Testis (tissue), 2 donors: ENCODE measurements at regions not wholly inside any gene's neighbourhood (a gene's known extent, or its start where the extent isn't known, plus 50 kb on each side); places are given as distances from the start of the nearest gene placed in this dataset.

ENCODE experiments used
- DNase-seq: peaks from one replicate; pipeline ENCODE4 v3.0.0-alpha.2; 2019
- H3K27ac ChIP-seq, 2 donors: fragments of 200-600 bp; sonication (generic); one replicate each; pipeline ENCODE4 v1.5.1; 2019
- H3K27me3 ChIP-seq: fragments of 200-600 bp; sonication (generic); one replicate; pipeline ENCODE4 v1.5.1; 2019
- H3K36me3 ChIP-seq: fragments of 200-600 bp; sonication (generic); one replicate; pipeline ENCODE4 v1.5.1; 2017; ENCODE audit warnings: low read depth; ENCODE audit errors: missing control alignments
- H3K4me1 ChIP-seq: fragments of 200-600 bp; sonication (generic); one replicate; pipeline ENCODE4 v1.5.1; 2019
- H3K4me3 ChIP-seq, 2 donors: fragments of 200-600 bp; sonication (generic); one replicate each; pipeline ENCODE4 v1.5.1; 2017 to 2019
- H3K9me3 ChIP-seq: fragments of 200-600 bp; sonication (generic); one replicate; pipeline ENCODE4 v1.5.1; 2017
- POLR2A ChIP-seq: fragments of 450-650 bp; IDR thresholded peaks from one replicate; pipeline ENCODE4 v1.6.1; 2017; ENCODE audit warnings: antibody characterized with exemption, mild to moderate bottlenecking, moderate library complexity
- WGBS, 2 donors: methylation state at CpG; one replicate each; pipeline ENCODE4 v1.1.5; 2018; 5-methylcytosine and 5-hydroxymethylcytosine counted together
- intact Hi-C: fragments of 100-400 bp; cut with DNase I; formaldehyde crosslinking; loops from one replicate; pipeline ENCODE4 v1.15.1; 2023; ENCODE audit warnings: low total_unique reads
- TF ChIP-seq, protein P1 (sequence below), 3 experiments: fragments of 450-650 bp in 2 of 3; fragments of 200-600 bp in 1 of 3; sonication (generic) in 1 of 3; IDR thresholded peaks; one replicate each; pipeline ENCODE4 v1.5.1; 2016 to 2019; ENCODE audit warnings: antibody characterized with exemption in 3 of 3, mild to moderate bottlenecking in 2 of 3, moderate library complexity in 1 of 3

GRCh38 chr18:4908328-4908727 is 288.7 kb downstream of the AKAIN1 start:
- Histone ChIP-seq H3K27me3 (no peaks in the 10 kb centered on the region), H3K4me1 (no peaks in the 10 kb centered on the region), H3K27ac (no peak overlapping the region), H3K4me3 (no peak overlapping the region), H3K36me3 (no peaks in the 10 kb centered on the region), H3K9me3 (no peaks in the 10 kb centered on the region)
- intact Hi-C loops, result no loop called here
- DNase-seq, result no peak
- WGBS, 2 donors, result 30 to 31% methylated on average over 3 of the region's 3 CpGs
- TF ChIP-seq POLR2A, result no peak
- TF ChIP-seq, protein P1, sequence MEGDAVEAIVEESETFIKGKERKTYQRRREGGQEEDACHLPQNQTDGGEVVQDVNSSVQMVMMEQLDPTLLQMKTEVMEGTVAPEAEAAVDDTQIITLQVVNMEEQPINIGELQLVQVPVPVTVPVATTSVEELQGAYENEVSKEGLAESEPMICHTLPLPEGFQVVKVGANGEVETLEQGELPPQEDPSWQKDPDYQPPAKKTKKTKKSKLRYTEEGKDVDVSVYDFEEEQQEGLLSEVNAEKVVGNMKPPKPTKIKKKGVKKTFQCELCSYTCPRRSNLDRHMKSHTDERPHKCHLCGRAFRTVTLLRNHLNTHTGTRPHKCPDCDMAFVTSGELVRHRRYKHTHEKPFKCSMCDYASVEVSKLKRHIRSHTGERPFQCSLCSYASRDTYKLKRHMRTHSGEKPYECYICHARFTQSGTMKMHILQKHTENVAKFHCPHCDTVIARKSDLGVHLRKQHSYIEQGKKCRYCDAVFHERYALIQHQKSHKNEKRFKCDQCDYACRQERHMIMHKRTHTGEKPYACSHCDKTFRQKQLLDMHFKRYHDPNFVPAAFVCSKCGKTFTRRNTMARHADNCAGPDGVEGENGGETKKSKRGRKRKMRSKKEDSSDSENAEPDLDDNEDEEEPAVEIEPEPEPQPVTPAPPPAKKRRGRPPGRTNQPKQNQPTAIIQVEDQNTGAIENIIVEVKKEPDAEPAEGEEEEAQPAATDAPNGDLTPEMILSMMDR (IDR thresholded peaks at IDR 0.05), result no peak

GRCh38 chr18:4906856-4907255 is 290.2 kb downstream of the AKAIN1 start:
- Histone ChIP-seq H3K9me3 (no peaks in the 10 kb centered on the region), H3K4me1 (no peaks in the 10 kb centered on the region), H3K36me3 (no peaks in the 10 kb centered on the region), H3K27me3 (no peaks in the 10 kb centered on the region), H3K27ac (no peak overlapping the region), H3K4me3 (no peak overlapping the region)
- TF ChIP-seq, protein P1 (IDR thresholded peaks at IDR 0.05), result no peak
- TF ChIP-seq POLR2A, result no peak
- intact Hi-C loops, result no loop called here
- 71% methylated on average over 3 of the region's 3 CpGs for WGBS, 2 donors
- DNase-seq, result no peak

DNA sequence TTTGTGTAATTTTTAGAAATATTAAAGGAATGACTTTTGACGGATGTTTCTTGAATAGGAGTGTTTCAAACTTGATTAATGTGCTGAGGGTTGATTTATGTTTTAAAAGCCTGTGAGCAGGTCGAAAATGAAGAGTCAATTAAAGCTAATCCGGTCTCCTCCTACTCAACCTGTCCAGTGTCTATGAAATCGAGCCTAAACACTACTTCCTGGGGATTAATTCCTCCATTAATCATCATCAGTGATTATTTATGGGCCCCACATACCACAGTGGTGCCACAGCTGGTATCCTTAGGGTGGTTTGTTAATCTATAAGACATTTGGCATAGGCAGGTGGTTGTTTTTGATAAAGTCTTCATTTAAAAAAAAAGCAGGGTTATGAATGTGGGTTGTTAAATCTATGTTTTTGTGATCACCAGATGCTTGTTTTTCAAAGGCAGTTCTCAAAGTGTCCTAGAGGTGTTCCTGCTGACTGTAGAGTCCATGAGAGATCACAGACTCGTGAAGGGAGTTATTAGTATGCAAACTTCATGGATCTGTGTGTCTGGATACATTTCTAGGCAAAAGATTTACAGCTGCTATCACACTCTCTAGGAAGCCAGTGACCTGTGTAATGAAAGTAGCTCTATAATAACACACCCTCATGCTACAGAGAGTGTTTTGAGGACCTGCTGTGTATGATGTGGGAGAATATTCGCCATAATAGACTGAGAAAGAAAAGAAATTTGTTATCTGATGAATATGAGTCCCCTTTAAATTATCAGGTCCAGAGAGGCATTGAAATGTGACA is 308.6 kb downstream of the AKAIN1 start:
- H3K27me3 ChIP-seq, result no peaks in the 10 kb centered on the region
- no peak overlapping the region for H3K4me3 ChIP-seq
- H3K27ac ChIP-seq, result no peak overlapping the region
- H3K9me3 ChIP-seq, result no peaks in the 10 kb centered on the region
- no peaks in the 10 kb centered on the region for H3K4me1 ChIP-seq
- intact Hi-C loops, result no loop called here
- WGBS, 2 donors, result 24 to 30% methylated on average over 6 of the region's 6 CpGs
- no peak for TF ChIP-seq POLR2A
- TF ChIP-seq, protein P1 (IDR thresholded peaks at IDR 0.05), result no peak
- DNase-seq, result no peak
- H3K36me3 ChIP-seq, result no peaks in the 10 kb centered on the region

GRCh38 chr18:4878480-4878879 is 318.6 kb downstream of the AKAIN1 start:
- Histone ChIP-seq H3K4me1 (no peaks in the 10 kb centered on the region), H3K4me3 (no peak overlapping the region), H3K9me3 (no peaks in the 10 kb centered on the region), H3K27ac (no peak overlapping the region), H3K27me3 (no peaks in the 10 kb centered on the region), H3K36me3 (no peaks in the 10 kb centered on the region)
- intact Hi-C loops, result no loop called here
- DNase-seq, result no peak
- WGBS, 2 donors, result 79 to 82% methylated on average over 4 of the region's 4 CpGs
- TF ChIP-seq, protein P1 (IDR thresholded peaks at IDR 0.05), result no peak
- TF ChIP-seq POLR2A, result no peak

- no peaks in the 10 kb centered on the region for H3K27me3 ChIP-seq
- H3K9me3 ChIP-seq, result no peaks in the 10 kb centered on the region
- no peaks in the 10 kb centered on the region for H3K4me1 ChIP-seq
- DNase-seq, result no peak
- intact Hi-C loops, result no loop called here
- no peak overlapping the region for H3K27ac ChIP-seq
- no peak for TF ChIP-seq POLR2A
- TF ChIP-seq, protein P1 (IDR thresholded peaks at IDR 0.05), result no peak
- H3K4me3 ChIP-seq, result no peak overlapping the region
- no peaks in the 10 kb centered on the region for H3K36me3 ChIP-seq
Observed at GRCh38 chr18:4871197-4871596, 325.9 kb downstream of the AKAIN1 start.
